Stimulated activated memory B cell treated with anti-CD40 and anti-IgM and Interleukin-4, amounts not matched to agents 10 μg/mL and 1 μg/mL and 100 μg/mL, for 72 hours (primary cell): ENCODE measurements at regions not wholly inside any gene's neighbourhood (a gene's known extent, or its start where the extent isn't known, plus 50 kb on each side); places are given as distances from the start of the nearest gene placed in this dataset.
A peak's percentile ranks its signal among the peaks of the same experiment; 100 is the strongest.
"Not testable (repeated sequence)": the region's sequence is repeated elsewhere in the genome, so short reads cannot be mapped to it uniquely, and the experiment has no call there.

ENCODE experiments used
- ATAC-seq: fragments of 150-1000 bp; cut with Tn5 transposase; 2 replicates; pipeline ENCODE4 v1.10.0; 2021
- H3K27ac Mint-ChIP-seq: one replicate; pipeline ENCODE4 v1.8.0; 2022; ENCODE audit warnings: mild to moderate bottlenecking, mixed read lengths
- H3K27me3 Mint-ChIP-seq: one replicate; pipeline ENCODE4 v1.8.0; 2022; ENCODE audit warnings: mixed read lengths
- H3K36me3 Mint-ChIP-seq: one replicate; pipeline ENCODE4 v1.8.0; 2022; ENCODE audit warnings: mixed read lengths
- H3K4me1 Mint-ChIP-seq: one replicate; pipeline ENCODE4 v1.8.0; 2022; ENCODE audit warnings: mixed read lengths
- H3K4me3 Mint-ChIP-seq: one replicate; pipeline ENCODE4 v1.8.0; 2022; ENCODE audit warnings: mild to moderate bottlenecking, moderate library complexity, mixed read lengths
- H3K9me3 Mint-ChIP-seq: one replicate; pipeline ENCODE4 v1.8.0; 2022; ENCODE audit warnings: mixed read lengths

DNA sequence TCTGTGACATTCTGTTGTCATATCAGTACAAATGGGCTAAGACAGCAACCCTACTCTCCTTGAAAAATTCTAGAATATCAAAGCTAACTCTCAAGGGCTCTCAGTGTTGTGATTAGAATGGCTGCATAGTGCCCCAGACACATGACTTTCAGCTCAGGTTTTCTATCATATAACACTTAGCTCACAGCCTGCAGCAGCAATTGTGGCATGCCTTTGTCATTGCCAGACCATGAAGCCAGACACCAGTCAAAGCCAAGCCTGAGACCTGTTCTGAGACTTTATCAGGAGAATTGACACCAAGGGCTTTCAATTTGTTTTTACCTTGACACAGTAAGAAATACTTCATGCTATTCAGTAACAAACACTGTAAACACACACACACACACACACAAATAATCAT lies 159.0 kb upstream of the SNX2 start:
- Mint-ChIP-seq H3K4me3 (no peak overlapping the region), H3K27ac (no peak overlapping the region), H3K27me3 (no peaks in the 10 kb centered on the region), H3K4me1 (no peaks in the 10 kb centered on the region), H3K36me3 (no peaks in the 10 kb centered on the region), H3K9me3 (no peaks in the 10 kb centered on the region)
- no peak for ATAC-seq

DNA sequence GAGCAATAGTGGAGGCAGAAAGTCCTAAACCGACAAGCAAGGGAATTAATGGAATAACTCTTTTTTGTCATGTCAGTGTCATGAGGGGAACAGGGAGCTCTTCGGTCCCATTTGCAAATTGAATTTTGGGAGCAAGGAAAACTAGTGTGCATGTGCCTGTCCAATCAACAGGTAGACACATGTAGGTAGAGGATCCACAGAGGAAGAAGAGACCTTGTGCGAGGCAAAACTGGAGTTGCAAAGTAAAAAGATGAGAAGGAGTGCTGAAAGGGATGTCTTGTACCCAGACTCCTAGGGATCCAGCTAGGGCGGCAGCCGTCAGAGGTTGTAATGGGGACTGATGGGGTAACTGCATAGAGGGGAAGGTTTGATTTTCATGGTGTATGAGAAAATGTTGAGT lies 156.8 kb upstream of the SNX2 start:
- H3K27ac Mint-ChIP-seq, H3K27me3 Mint-ChIP-seq, H3K4me1 Mint-ChIP-seq, H3K4me3 Mint-ChIP-seq, H3K9me3 Mint-ChIP-seq, H3K36me3 Mint-ChIP-seq, ATAC-seq: not testable (repeated sequence)

DNA sequence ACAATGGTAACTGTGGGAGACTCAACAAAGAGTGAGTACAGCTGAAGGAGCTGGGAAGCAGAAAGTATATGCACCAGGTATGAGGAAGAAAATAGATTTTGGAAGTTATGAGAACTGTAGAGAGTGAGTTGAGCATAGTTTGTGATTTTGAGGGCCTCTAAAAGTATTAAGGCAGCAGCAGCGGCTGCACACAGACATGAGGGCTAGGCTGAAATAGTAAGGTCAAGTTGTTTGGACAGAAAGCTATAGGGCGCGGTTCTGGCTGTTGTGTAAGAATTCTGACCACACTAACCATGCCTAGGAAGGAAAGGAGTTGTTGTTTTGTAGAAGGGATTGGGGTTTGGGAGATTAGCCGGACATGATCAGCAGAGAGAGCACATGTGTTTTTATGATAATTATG lies 154.1 kb upstream of the SNX2 start:
- not testable (repeated sequence) for H3K27ac Mint-ChIP-seq, H3K36me3 Mint-ChIP-seq

DNA sequence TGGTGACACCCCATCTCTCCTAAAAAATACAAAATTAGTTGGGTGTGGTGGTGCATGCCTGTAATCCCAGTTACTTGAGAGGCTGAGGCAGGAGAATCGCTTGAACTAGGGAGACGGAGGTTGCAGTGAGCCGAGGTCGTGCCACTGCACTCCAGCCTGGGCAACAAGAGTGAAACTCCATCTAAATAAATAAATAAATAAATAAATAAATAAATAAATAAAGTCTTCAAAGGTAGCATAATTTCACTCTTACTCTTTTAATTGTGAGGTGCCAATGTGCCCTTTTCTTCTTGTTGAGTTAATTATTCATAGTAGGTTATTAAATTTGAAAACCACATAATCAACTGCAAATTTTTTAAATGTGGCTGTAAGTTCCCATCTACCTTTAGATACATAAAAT lies 146.2 kb upstream of the SNX2 start:
- not testable (repeated sequence) for H3K4me1 Mint-ChIP-seq, H3K4me3 Mint-ChIP-seq, ATAC-seq, H3K36me3 Mint-ChIP-seq, H3K9me3 Mint-ChIP-seq, H3K27ac Mint-ChIP-seq, H3K27me3 Mint-ChIP-seq

More for the DNA sequence above, 154.1 kb upstream of the SNX2 start:
- not testable (repeated sequence) for ATAC-seq, H3K4me3 Mint-ChIP-seq, H3K27me3 Mint-ChIP-seq, H3K4me1 Mint-ChIP-seq, H3K9me3 Mint-ChIP-seq

DNA sequence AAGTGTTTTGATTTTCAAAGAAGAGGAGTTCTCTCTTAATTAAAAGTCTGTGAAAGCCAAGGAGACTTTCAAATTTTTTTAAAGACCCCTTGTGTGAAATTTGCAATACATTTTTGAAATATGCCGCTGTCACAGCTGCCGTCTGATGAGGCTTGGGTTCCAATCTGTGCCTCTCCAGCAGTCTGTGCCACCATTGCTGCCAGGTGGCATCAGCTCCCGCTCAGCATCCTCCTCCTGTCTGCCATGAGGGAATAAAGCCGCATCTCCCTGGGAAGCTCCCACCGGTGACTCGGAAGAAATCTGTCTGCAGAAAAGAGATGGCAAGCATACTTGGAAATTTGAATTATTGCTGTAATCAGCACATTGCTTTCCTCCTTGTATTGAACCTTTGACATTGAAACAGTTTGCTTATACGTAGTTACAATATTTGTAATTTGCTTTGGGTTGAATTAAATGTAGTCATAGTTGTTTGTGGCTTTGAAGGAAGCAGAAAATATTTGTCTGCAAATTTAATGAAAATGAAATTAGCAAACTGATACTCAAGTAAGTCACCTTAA lies 145.7 kb upstream of the SNX2 start:
- Mint-ChIP-seq H3K4me1 (no peaks in the 10 kb centered on the region), H3K9me3 (peaks cover 6% of the 10 kb centered on the region)
- no peak for ATAC-seq

DNA sequence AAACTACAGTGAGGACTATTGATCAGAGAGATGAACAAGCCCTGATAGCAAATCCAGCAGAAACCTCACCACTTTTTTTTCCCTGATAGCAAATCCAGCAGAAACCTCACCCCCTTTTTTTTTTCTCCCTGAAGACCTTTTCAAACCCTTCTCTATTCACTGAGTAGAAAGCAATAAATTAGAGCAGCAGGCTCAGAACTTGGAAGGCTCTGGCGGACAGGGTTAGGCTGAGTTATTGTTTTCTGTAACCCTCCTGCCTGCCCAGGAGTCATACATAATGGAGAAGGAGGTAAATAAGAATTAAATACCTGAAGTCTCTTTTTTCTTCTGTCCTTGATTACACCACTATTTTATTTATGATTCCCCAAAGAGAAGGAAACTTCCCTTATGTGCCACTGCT lies 136.3 kb upstream of the SNX2 start:
- no peaks in the 10 kb centered on the region for H3K36me3 Mint-ChIP-seq
- no peaks in the 10 kb centered on the region for H3K4me1 Mint-ChIP-seq
- H3K27ac Mint-ChIP-seq, result peak overlapping the region; percentile 32
- no peaks in the 10 kb centered on the region for H3K27me3 Mint-ChIP-seq
- no peak for ATAC-seq
- no peaks in the 10 kb centered on the region for H3K9me3 Mint-ChIP-seq
- H3K4me3 Mint-ChIP-seq, result no peak overlapping the region

More for the DNA sequence above, 145.7 kb upstream of the SNX2 start:
- Mint-ChIP-seq H3K36me3 (no peaks in the 10 kb centered on the region), H3K27me3 (no peaks in the 10 kb centered on the region), H3K4me3 (no peak overlapping the region), H3K27ac (no peak overlapping the region)

DNA sequence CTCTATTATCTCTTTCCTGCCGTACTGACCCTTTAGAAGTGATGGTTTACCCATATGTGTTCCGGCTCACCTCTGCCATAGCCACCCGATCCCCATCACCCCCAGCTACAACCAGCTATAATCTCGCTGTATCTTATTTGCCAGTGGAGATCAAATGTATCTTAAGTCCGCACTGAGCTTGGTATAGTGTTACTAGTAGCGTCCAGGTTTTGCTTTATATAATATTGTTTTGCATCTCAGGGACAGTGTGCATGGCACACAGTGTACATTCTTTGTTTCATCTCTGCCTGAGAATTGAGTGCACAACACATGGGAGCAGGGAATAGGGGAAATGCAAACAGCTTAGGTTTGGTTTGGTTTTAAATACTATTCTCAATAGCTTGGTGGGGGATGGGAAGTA lies 135.8 kb upstream of the SNX2 start:
- Mint-ChIP-seq H3K36me3 (no peaks in the 10 kb centered on the region), H3K4me1 (no peaks in the 10 kb centered on the region), H3K27me3 (no peaks in the 10 kb centered on the region), H3K27ac (peak overlapping the region; percentile 32), H3K4me3 (no peak overlapping the region), H3K9me3 (no peaks in the 10 kb centered on the region)
- no peak for ATAC-seq

DNA sequence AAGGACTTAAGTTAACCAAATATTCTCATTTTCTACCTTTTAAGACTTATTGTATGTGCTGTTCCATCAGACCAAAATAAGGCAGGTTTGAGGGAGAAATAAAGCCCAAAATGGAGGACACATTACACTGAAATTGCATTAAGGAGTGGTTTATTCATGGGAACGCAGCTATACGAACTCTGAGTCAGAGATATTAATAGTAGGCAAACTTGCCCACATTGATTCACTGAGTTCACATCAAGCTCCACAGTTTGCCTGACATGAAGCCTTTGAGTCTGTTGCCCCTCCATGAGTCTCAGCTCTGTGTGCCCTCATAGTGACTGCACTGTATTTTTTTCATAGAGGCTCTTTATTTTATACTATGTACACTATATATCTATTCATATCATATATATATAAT lies 135.0 kb upstream of the SNX2 start:
- Mint-ChIP-seq H3K4me1 (no peaks in the 10 kb centered on the region), H3K4me3 (no peak overlapping the region), H3K27me3 (no peaks in the 10 kb centered on the region), H3K9me3 (no peaks in the 10 kb centered on the region), H3K27ac (no peak overlapping the region), H3K36me3 (no peaks in the 10 kb centered on the region)
- no peak for ATAC-seq

DNA sequence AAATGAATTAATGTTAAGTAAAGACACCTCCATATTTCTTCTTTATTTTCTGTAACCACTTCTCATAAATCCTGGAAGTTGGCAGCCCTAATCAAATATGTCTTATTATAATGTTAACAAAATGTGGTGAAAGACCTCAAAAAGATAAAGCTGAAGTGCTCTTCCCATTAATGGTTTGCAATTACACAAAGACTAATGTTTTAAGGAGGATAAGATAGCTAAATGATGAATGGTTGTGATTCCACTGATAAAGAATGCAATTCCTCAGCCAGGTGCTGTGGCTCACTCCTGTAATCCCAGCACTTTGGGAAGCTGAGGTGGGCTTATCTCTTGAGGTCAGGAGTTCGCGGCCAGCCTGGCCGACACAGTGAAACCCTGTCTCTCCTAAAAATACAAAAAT lies 125.8 kb upstream of the SNX2 start:
- Mint-ChIP-seq H3K27ac (no peak overlapping the region), H3K9me3 (no peaks in the 10 kb centered on the region), H3K4me1 (peaks cover 15% of the 10 kb centered on the region), H3K4me3 (no peak overlapping the region), H3K36me3 (no peaks in the 10 kb centered on the region), H3K27me3 (no peaks in the 10 kb centered on the region)
- ATAC-seq, result no peak

DNA sequence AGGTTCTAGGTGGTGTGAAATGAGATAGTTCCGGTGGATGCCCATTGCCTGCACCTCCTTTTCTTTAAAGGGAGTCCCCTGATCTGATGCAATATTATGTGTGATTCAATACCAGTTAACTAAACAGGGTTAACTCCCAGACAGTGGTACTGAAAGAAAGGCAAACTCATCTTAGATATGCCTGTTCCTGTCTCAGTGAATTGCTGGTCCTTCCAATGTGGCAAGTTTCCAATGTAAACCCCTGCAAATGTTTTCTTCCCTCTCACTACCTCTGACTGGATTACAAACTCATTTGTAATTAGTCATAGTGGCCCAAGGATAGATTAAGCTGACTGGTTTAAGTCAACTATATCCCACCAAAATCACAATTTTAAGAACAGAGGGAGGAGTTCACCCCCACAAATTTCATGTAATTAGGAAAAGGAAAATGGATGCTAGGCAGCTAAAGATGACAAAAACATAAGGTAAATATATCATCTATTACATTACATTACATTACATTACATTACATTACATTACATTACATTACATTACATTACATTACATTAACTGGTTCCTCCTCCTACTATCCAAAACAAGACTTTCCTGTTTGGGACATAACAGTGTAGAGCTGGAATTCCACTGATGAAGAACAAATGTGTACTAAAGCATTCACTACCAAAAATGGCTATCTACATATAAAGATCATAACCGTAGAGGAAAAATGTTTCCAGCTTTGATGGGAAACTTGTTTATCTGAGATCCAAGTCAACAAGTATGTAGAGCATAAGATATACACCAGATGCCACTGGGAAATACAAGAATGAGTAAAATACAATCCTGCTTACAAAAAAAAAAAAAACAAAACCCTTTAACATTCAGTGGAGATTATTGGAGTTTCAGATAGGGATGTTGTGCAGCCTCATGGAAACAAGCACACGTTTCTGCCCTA lies 121.5 kb upstream of the SNX2 start:
- no peak for ATAC-seq
- Mint-ChIP-seq H3K4me1 (peaks cover 13% of the 10 kb centered on the region), H3K4me3 (no peak overlapping the region), H3K36me3 (no peaks in the 10 kb centered on the region), H3K27me3 (no peaks in the 10 kb centered on the region), H3K27ac (no peak overlapping the region), H3K9me3 (no peaks in the 10 kb centered on the region)

DNA sequence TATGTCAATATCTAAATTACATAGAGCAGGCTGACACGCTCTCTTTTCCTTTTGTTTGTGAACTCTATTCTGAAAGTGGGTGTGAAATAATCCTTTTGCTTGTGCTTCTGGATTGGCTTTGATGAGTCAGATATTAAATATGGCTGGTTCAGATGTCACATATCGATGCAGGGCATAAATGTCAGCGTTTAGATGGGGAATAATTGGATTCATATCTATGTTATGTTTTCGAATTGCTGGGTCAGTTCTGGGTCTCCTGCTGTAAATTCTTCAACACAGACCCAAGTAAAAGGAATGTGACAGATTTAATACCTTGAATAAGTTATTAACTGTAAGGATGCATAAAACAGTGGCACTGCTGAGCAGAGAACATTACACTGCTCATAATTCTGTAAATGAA lies 118.7 kb upstream of the SNX2 start:
- ATAC-seq, result no peak
- no peaks in the 10 kb centered on the region for H3K27me3 Mint-ChIP-seq
- no peaks in the 10 kb centered on the region for H3K36me3 Mint-ChIP-seq
- no peak overlapping the region for H3K27ac Mint-ChIP-seq
- peaks cover 8% of the 10 kb centered on the region for H3K4me1 Mint-ChIP-seq
- no peaks in the 10 kb centered on the region for H3K9me3 Mint-ChIP-seq
- no peak overlapping the region for H3K4me3 Mint-ChIP-seq

DNA sequence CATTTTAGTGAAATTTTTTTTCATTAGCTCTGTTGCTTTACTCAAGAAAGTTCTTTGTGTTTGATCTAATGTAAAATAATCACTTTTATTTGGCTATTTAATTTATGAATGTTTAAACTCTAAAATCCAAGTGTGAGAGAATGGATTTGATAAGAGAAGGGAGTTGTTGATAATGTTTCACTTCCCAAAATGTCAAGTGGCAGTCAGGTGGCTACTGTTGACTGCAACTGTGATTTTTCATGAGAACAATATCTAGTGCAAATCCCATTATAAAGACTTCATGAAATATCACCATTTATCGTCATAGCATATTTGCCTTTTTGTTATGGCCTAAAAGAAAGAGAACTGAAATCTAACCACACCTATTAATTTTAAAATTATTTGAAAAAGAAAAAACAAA lies 118.3 kb upstream of the SNX2 start:
- peaks cover 2% of the 10 kb centered on the region for H3K36me3 Mint-ChIP-seq
- no peaks in the 10 kb centered on the region for H3K27me3 Mint-ChIP-seq
- H3K4me1 Mint-ChIP-seq, result peaks cover 8% of the 10 kb centered on the region
- H3K27ac Mint-ChIP-seq, result no peak overlapping the region
- ATAC-seq, result no peak
- H3K9me3 Mint-ChIP-seq, result peaks cover 2% of the 10 kb centered on the region
- no peak overlapping the region for H3K4me3 Mint-ChIP-seq

DNA sequence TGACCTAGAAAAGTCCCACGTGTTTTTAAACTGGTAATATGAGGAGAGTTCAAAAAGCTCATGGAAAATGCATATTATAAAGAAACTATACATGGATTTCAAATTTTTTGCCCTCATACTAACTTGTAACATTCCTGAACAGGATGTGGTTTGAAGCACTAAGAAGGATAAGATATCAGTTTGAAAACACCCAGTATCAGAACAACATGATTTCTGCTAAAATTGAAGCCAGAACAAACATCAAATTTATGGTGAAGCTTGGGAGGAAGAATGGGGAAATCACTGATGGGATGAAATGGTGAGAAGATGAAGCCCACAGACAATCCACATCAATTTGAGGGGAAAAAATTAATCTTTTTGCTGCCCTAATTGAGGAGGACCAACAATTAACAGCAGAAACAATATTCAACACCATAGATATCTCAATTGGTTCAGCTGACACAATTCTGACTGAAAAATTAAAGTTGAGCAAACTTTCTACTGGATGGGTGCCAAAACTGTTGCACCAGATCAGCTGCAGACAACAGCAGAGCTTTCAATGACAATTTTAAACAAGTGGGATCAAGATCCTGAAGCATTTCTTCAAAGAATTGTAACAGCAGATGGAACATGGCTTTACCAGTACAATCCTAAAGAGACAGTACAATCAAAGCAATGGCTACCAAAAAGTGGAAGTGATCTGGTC lies 113.2 kb upstream of the SNX2 start:
- no peaks in the 10 kb centered on the region for H3K27me3 Mint-ChIP-seq
- ATAC-seq, result no peak
- H3K4me3 Mint-ChIP-seq, result no peak overlapping the region
- peaks cover 5% of the 10 kb centered on the region for H3K4me1 Mint-ChIP-seq
- peaks cover 9% of the 10 kb centered on the region for H3K9me3 Mint-ChIP-seq
- no peak overlapping the region for H3K27ac Mint-ChIP-seq
- peaks cover 10% of the 10 kb centered on the region for H3K36me3 Mint-ChIP-seq

DNA sequence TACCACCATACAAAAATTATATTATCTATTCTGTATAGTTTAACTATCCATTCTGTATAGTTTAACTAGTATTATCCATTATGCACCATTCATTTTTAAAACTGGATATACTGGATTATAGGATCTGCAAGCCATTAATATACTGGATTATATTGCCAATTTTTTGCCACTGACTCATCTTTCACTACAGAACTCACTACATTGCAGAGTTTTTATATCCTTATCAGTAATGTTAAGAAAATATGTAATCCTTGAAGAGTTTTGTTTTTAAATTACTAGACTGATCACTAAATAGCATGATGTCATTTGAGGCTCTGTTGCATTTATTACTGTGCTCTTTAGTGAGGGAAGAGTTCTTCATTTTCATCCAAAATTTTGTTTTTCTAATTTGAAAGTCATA lies 109.8 kb upstream of the SNX2 start:
- peaks cover 14% of the 10 kb centered on the region for H3K9me3 Mint-ChIP-seq

DNA sequence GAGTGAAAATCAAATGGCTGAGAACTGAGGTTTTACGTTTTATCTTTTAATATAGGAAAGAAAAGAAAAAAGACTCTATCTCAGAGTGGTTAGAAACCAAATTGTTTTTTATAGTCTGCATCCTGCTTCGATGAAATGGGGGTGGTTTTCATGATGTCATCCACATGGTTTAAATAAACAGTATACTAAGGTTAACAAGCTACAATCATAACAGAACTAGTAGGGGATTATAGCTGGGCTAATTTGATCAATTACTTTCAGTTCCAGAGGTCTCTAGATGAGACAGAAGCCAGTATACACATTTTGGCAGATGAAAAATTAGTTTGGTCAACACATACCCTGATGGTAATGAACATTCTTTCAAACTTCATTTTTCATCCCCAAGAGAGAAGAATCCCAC lies 106.3 kb upstream of the SNX2 start:
- peaks cover 24% of the 10 kb centered on the region for H3K4me1 Mint-ChIP-seq
- no peak for ATAC-seq
- no peaks in the 10 kb centered on the region for H3K27me3 Mint-ChIP-seq
- H3K27ac Mint-ChIP-seq, result no peak overlapping the region
- no peaks in the 10 kb centered on the region for H3K36me3 Mint-ChIP-seq
- no peak overlapping the region for H3K4me3 Mint-ChIP-seq
- H3K9me3 Mint-ChIP-seq, result peaks cover 8% of the 10 kb centered on the region

More for the DNA sequence above, 109.8 kb upstream of the SNX2 start:
- Mint-ChIP-seq H3K27me3 (no peaks in the 10 kb centered on the region), H3K27ac (no peak overlapping the region), H3K4me3 (no peak overlapping the region), H3K4me1 (peaks cover 5% of the 10 kb centered on the region), H3K36me3 (peaks cover 10% of the 10 kb centered on the region)
- ATAC-seq, result no peak

DNA sequence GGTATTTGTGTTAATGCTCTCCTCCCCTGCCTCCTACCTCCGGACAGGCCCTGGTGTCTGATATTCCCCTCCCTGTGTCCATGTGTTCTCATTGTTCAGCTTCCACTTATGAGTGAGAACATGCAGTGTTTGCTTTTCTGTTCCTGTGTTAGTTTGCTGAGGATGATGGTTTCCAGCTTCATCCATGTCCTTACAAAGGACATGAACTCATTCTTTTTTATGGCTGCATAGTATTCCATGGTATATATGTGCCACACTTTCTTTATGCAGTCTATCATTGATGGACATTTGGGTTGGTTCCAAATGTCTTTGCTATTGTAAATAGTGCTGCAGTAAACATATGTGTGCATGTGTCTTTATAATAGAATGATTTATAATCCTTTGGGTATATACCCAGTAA lies 105.2 kb upstream of the SNX2 start:
- H3K4me3 Mint-ChIP-seq, ATAC-seq, H3K27me3 Mint-ChIP-seq, H3K9me3 Mint-ChIP-seq, H3K27ac Mint-ChIP-seq, H3K36me3 Mint-ChIP-seq: not testable (repeated sequence)
- peaks cover 31% of the 10 kb centered on the region for H3K4me1 Mint-ChIP-seq
